GM13977 (cell line): ENCODE measurements at regions not wholly inside any gene's neighbourhood (a gene's known extent, or its start where the extent isn't known, plus 50 kb on each side); places are given as distances from the start of the nearest gene placed in this dataset.
"Not testable (repeated sequence)": the region's sequence is repeated elsewhere in the genome, so short reads cannot be mapped to it uniquely, and the experiment has no call there.

ENCODE experiments used
- DNase-seq: peaks from one replicate; pipeline ENCODE4 v3.0.0; 2012; ENCODE audit warnings: low spot score
- CTCF ChIP-seq: IDR thresholded peaks from 2 replicates; pipeline ENCODE4 v1.5.1; 2012; ENCODE audit warnings: mild to moderate bottlenecking, control low read depth; ENCODE audit not compliant: insufficient read depth; ENCODE audit errors: extremely low read depth, missing control alignments
- in situ Hi-C: fragments of 300-500 bp; cut with MboI; formaldehyde crosslinking; loops from one replicate; pipeline ENCODE4 v1.12.0; 2022; ENCODE audit warnings: low sequenced_read_pairs, low pct_unique_long_range_greater_than_20kb, mixed read lengths, inconsistent platforms; ENCODE audit not compliant: unreplicated experiment

DNA sequence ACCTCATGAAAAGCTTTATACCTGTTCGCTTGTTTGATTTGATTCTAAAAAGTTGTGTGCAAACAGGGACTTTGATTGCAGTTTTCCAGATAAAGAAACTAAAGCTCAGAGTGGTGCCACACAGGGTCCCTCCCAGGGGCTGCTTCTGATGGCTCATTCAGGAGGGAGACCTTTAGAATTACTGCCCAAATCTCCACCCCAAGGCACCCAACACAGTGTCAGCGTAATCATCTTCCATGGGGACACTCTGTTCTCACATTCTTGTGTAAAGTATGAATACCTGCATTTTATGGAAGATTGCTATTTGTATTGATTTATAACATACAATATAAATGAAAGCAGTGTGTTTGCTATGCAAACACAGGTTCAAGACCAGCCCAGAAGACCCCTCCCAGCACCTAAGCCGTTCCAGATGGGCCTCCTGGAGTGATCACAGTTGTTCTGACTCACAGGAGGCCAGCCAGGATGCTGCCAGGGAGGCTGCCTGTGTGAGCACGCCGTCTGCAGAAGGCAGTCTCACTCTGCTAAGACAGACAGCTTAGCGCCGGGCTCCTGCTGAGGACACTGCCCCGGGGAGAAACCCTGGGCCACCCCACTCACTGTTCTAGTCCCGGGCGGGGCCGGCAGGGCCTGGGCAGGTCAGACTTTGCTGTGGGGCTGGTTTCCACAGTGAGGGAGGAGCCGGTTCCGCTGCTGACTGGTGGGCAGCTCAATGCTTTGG is 185.6 kb downstream of the FAM43A start:
- in situ Hi-C loops: no loop called here
- DNase-seq: peak; percentile 34
- TF ChIP-seq CTCF: no peak

GRCh38 chr3:194871864-194872668 is 186.4 kb downstream of the FAM43A start:
- TF ChIP-seq CTCF: no peak
- DNase-seq: peak; percentile 25
- in situ Hi-C loops: no loop called here

DNA sequence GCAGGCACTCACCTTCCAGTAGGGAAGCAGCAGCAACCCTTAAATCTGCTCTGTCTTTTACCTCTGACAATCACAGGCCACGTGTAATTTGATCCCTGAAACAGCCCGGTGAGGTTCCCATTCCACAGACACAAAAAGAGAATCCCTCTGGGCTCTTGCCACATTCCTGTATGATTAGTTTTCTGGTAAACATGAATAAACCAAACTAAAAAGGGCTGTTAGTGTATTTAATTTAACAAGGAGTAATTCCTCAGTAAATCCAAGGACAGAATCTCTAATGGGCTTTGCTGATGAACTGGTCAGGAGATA is 186.9 kb downstream of the FAM43A start:
- in situ Hi-C loops: no loop called here
- no peak for DNase-seq
- no peak for TF ChIP-seq CTCF

- DNase-seq, in situ Hi-C loops: not testable (repeated sequence)
Measured at GRCh38 chr3:194873474-194873873, 187.8 kb downstream of the FAM43A start.

DNA sequence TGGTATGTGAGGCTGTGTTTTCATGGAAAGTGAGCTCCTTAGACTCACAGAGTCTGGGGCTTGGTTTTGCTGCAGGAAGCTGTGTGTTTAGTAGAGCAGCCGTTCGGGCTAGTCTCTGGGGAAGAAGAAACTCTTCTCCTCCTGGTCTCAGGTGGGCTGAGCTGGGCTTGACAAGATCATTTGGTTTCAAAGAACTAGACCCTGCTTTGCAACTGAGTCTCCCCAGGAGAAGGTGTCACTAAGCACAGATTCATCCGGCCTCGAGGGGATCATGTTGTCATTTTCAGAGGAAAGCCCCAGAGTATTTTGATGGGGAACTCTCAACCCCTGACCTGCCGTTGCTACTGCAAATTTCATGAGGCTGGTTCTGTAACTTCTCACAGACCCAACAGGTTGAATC is 188.5 kb downstream of the FAM43A start:
- DNase-seq: no peak
- no peak for TF ChIP-seq CTCF
- in situ Hi-C loops: no loop called here

DNA sequence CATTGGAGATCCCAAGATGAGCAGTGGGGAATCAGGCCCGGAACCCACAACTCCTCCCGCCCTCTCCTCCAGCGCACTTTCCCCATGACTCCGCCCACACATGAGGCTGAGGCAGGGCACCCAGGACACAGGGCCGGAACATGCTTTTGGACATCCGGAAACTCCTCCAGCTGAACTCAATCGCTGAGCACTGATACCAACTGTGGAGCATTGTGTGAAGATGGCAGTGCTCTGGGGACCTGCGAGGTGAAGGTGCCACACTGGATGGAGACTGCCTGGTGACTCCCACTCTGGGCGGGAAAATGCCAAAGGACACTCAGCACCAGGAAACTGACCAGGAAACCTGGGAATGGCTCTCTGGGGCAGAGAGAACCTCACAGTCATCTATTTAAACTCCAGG is 189.1 kb downstream of the FAM43A start:
- no peak for TF ChIP-seq CTCF
- in situ Hi-C loops: no loop called here
- no peak for DNase-seq
